Gastroesophageal sphincter (tissue), 3 donors: ENCODE measurements at regions not wholly inside any gene's neighbourhood (a gene's known extent, or its start where the extent isn't known, plus 50 kb on each side); places are given as distances from the start of the nearest gene placed in this dataset.

Experiments used
- CTCF ChIP-seq, 4 experiments: fragments of 200-600 bp in 2 of 4; fragments of 450-650 bp in 2 of 4; sonication (generic) in 1 of 4; IDR thresholded peaks; one replicate each; pipeline ENCODE4 v1.5.1; 2017 to 2019; ENCODE audit warnings: antibody characterized with exemption in 4 of 4, mild to moderate bottlenecking in 2 of 4, moderate library complexity in 2 of 4
- POLR2A ChIP-seq, 2 donors: fragments of 450-650 bp; IDR thresholded peaks; one replicate each; pipeline ENCODE4 v1.6.1; 2017; ENCODE audit warnings: antibody characterized with exemption in 2 of 2, mild to moderate bottlenecking in 2 of 2, moderate library complexity in 1 of 2

- TF ChIP-seq CTCF (IDR thresholded peaks at IDR 0.05) (no peak), POLR2A (IDR thresholded peaks at IDR 0.05) (no peak)
Observed at GRCh38 chr1:198867182-198867581, 228.3 kb downstream of the PTPRC start.
